Spleen (tissue), 11 donors: ENCODE measurements at regions not wholly inside any gene's neighbourhood (a gene's known extent, or its start where the extent isn't known, plus 50 kb on each side); places are given as distances from the start of the nearest gene placed in this dataset.

Source experiments
- DNase-seq: peaks from one replicate; pipeline ENCODE4 v3.0.0-alpha.2; 2020
- H3K27ac ChIP-seq, 8 donors: fragments of 200-600 bp; sonication (generic) in 7 of 8; 1 replicate in 4 of 8; 2 replicates in 4 of 8; pipeline versions ENCODE4 v1.5.0 to v1.8.0; 2016 to 2021; ENCODE audit warnings: inconsistent platforms in 4 of 8, mild to moderate bottlenecking in 4 of 8, moderate library complexity in 1 of 8
- H3K27me3 ChIP-seq, 7 donors: fragments of 200-600 bp; sonication (generic) in 6 of 7; replicated peaks in 1 of 7; 1 replicate in 4 of 7; 2 replicates in 3 of 7; pipeline versions ENCODE4 v1.5.0 to v1.8.0; 2016 to 2021; ENCODE audit warnings: inconsistent platforms in 3 of 7, mild to moderate bottlenecking in 1 of 7
- H3K36me3 ChIP-seq, 6 donors: fragments of 200-600 bp; sonication (generic) in 5 of 6; 1 replicate in 4 of 6; 2 replicates in 2 of 6; pipeline versions ENCODE4 v1.5.0 to v1.8.0; 2016 to 2021; ENCODE audit warnings: inconsistent platforms in 2 of 6
- H3K4me1 ChIP-seq, 6 donors: fragments of 200-600 bp; sonication (generic) in 5 of 6; 1 replicate in 3 of 6; 2 replicates in 3 of 6; pipeline versions ENCODE4 v1.5.0 to v1.8.0; 2016 to 2021; ENCODE audit warnings: inconsistent platforms in 3 of 6
- H3K4me3 ChIP-seq, 8 donors: fragments of 200-600 bp; sonication (generic) in 7 of 8; 1 replicate in 4 of 8; 2 replicates in 4 of 8; pipeline versions ENCODE4 v1.5.0 to v1.8.0; 2016 to 2021; ENCODE audit warnings: inconsistent platforms in 4 of 8, mild to moderate bottlenecking in 4 of 8, moderate library complexity in 2 of 8
- H3K9me3 ChIP-seq, 8 donors: fragments of 200-600 bp; sonication (generic) in 7 of 8; 1 replicate in 4 of 8; 2 replicates in 4 of 8; pipeline versions ENCODE4 v1.5.0 to v1.8.0; 2016 to 2021; ENCODE audit warnings: inconsistent platforms in 4 of 8
- POLR2A ChIP-seq, 3 donors: fragments of 450-650 bp; IDR thresholded peaks; one replicate each; pipeline ENCODE4 v1.5.1; 2017; ENCODE audit warnings: antibody characterized with exemption in 3 of 3, mild to moderate bottlenecking in 1 of 3
- POLR2AphosphoS5 ChIP-seq, 3 donors: sonication (generic); formaldehyde crosslinking; IDR thresholded peaks; one replicate each; pipeline ENCODE4 v1.5.1; 2017; ENCODE audit warnings: antibody characterized with exemption in 3 of 3
- WGBS, 5 donors: extraction: QIAGEN DNeasy Blood & Tissue Kit in 3 of 5; methylation state at CpG; one replicate each; pipeline versions ENCODE4 v1.1.5 to v1.1.7; 2013 to 2018; 5-methylcytosine and 5-hydroxymethylcytosine counted together
- intact Hi-C: fragments of 100-400 bp; cut with DNase I; formaldehyde crosslinking; loops from one replicate; pipeline ENCODE4 v1.15.0; 2023; ENCODE audit warnings: low total_unique reads
- TF ChIP-seq, protein P1 (sequence below), 11 experiments: fragments of 200-600 bp in 7 of 11; fragments of 450-650 bp in 4 of 11; sonication (generic) in 4 of 11; IDR thresholded peaks in 8 of 11; conservative IDR thresholded peaks in 3 of 11; 1 replicate in 7 of 11; 2 replicates in 4 of 11; pipeline versions ENCODE4 v1.4.0 to v1.8.0; 2016 to 2021; ENCODE audit warnings: antibody characterized with exemption in 11 of 11, inconsistent platforms in 4 of 11, mild to moderate bottlenecking in 1 of 11
- donor health status: healthy with polysubstance abuse.
- donor health status: DM: no; HTN: no; CAD: no; lungs with moderate emphysema.
- donor health status: DM: no; HTN: no; CAD: no.
- donor health status: Bipolar disorder and iron deficiency.
- donor health status: healthy.
- donor health status: DM: no; HTN: no; CAD: no.
- donor health status: DM: yes; HTN: yes; CAD: no.

DNA sequence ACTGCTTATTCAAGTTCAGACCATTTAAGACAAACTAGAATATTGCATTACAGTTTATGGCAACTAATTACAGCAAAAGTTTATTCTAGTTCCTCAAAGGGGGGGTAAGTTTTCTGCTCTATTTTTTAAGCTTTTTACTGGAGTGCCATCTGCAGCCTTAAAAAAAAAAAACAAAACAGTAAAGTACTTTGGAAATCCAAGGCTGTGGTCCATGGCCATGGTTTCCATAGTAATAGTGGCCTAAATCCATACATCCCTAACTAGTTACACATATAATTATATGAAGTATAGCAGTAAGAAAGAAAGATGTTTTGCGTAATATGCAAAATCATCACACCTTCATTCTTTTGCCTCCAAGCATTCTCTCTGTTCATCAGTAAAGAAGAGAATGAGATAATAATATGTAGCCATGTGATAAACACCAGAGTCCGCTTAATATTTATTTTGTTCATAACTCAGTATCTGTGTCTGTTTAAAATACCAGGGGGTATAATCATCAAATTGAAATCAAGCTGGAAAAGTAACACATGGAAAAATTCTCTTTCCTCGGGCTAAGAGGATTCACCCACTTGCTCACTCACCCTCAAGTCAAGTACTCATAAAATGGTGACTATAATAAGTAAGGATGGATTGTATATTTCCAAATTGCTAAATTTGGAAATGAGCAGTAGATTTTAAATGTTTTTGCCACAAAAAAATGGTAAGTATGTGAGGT, 301.1 kb upstream of the RND3 start:
- Histone ChIP-seq H3K36me3 (no peaks in the 10 kb centered on the region), H3K9me3 (peaks cover 0 to 19% (median 13%) of the 10 kb centered on the region in 8 donors), H3K4me1 (no peaks in the 10 kb centered on the region), H3K27me3 (no peaks in the 10 kb centered on the region), H3K27ac (no peak overlapping the region), H3K4me3 (no peak overlapping the region)
- intact Hi-C loops, result no loop called here
- TF ChIP-seq, protein P1, sequence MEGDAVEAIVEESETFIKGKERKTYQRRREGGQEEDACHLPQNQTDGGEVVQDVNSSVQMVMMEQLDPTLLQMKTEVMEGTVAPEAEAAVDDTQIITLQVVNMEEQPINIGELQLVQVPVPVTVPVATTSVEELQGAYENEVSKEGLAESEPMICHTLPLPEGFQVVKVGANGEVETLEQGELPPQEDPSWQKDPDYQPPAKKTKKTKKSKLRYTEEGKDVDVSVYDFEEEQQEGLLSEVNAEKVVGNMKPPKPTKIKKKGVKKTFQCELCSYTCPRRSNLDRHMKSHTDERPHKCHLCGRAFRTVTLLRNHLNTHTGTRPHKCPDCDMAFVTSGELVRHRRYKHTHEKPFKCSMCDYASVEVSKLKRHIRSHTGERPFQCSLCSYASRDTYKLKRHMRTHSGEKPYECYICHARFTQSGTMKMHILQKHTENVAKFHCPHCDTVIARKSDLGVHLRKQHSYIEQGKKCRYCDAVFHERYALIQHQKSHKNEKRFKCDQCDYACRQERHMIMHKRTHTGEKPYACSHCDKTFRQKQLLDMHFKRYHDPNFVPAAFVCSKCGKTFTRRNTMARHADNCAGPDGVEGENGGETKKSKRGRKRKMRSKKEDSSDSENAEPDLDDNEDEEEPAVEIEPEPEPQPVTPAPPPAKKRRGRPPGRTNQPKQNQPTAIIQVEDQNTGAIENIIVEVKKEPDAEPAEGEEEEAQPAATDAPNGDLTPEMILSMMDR (IDR thresholded peaks at IDR 0.05 in 8 of 11, conservative IDR thresholded peaks at IDR 0.05 in 3 of 11), result no peak
- TF ChIP-seq POLR2A (IDR thresholded peaks at IDR 0.05) (no peak), POLR2AphosphoS5 (IDR thresholded peaks at IDR 0.05) (no peak)
- DNase-seq, result no peak
- 80 to 93% (median 90%) methylated on average over 3 of the region's 3 CpGs for WGBS, 5 donors

DNA sequence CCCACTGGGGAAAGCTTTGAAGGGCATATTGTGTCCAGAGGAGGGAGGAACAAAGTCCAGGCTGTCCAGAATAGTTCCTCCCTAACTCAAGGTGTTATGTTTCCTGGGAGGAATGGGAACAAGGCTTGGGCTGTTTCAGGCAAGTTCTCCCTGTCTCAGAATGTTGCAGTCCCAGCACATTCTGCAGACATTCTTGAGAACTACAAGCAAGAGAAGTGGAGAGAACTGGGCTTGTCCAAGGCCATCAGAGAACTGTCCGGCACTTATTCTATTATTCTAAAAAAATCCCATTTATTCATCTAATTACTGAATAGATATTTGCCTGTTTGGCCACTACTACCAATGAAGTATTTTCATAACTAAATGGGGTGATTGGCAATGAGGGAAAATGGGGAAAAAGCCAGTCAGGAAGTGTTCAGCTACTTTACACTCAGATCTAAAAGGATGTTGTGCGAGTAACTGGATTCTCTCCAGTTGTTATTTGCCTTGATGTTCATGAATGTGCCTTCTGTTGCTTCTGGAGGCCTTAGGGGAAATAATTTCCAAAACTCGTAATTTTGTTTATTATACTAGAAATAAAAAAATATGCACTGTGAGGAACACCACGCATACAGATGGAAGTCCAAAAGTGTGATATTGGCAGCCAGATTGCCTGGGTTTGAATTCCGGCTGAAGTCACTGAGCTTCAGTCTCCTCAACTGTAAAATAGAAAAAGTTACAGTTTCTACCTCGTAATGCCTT, 300.1 kb upstream of the RND3 start:
- no peak for DNase-seq
- H3K4me3 ChIP-seq, result no peak overlapping the region
- WGBS, 5 donors, result 80 to 88% (median 81%) methylated on average over 6 of the region's 6 CpGs

DNA sequence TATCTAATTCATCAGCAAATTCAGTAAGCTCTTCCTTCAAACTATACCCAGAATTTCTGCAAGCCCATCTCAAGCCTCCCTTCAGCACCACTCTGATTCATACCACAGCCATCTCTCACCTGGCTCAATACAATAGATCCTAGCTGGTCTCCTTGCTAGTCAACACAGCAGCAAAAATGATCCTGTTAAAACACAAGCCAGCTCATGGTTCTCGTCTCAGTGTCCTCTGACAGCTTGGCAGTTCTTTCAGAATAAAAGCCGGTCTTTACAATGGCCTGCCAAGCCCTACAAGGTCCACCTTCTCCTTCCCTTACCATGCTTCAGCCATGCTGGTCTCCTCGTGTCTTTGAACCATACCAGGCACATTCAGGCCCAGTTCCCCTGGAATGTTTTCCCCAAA, 296.9 kb upstream of the RND3 start:
- Histone ChIP-seq H3K36me3 (no peaks in the 10 kb centered on the region), H3K9me3 (no peaks in the 10 kb centered on the region), H3K27me3 (no peaks in the 10 kb centered on the region), H3K4me3 (no peak overlapping the region), H3K27ac (no peak overlapping the region), H3K4me1 (peaks cover 0 to 3% (median 0%) of the 10 kb centered on the region in 6 donors)
- TF ChIP-seq, protein P1 (IDR thresholded peaks at IDR 0.05 in 8 of 11, conservative IDR thresholded peaks at IDR 0.05 in 3 of 11), result no peak
- TF ChIP-seq POLR2AphosphoS5 (IDR thresholded peaks at IDR 0.05) (no peak), POLR2A (IDR thresholded peaks at IDR 0.05) (no peak)
- intact Hi-C loops, result no loop called here
- no peak for DNase-seq
- 72 to 80% (median 75%) methylated on average over 3 of the region's 3 CpGs for WGBS, 5 donors

More for the DNA sequence above, 300.1 kb upstream of the RND3 start:
- peaks cover 0 to 19% (median 12%) of the 10 kb centered on the region in 8 donors for H3K9me3 ChIP-seq
- intact Hi-C loops, result no loop called here
- TF ChIP-seq, protein P1 (IDR thresholded peaks at IDR 0.05 in 8 of 11, conservative IDR thresholded peaks at IDR 0.05 in 3 of 11), result no peak
- TF ChIP-seq POLR2A (IDR thresholded peaks at IDR 0.05) (no peak), POLR2AphosphoS5 (IDR thresholded peaks at IDR 0.05) (no peak)
- no peaks in the 10 kb centered on the region for H3K4me1 ChIP-seq
- H3K27me3 ChIP-seq, result no peaks in the 10 kb centered on the region
- no peak overlapping the region for H3K27ac ChIP-seq
- H3K36me3 ChIP-seq, result no peaks in the 10 kb centered on the region

DNA sequence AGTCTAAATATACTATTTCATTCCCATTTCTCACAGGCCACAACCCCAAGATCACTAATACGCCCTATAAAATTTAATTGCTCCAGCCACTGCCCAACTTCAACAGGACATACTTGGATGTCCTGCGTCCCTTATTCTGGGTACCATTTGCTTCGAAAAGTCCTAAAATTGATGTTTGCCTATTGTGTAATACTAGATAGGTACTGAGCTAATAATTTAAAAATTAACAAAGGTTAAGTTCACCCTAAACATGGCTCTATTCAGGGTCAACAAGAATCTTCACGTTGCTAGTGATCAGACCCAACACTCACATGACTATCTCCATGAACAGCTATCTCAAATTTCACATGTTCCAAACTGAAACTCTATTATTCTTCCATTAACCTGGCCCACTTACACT, 296.4 kb upstream of the RND3 start:
- no peak for DNase-seq
- H3K36me3 ChIP-seq, result no peaks in the 10 kb centered on the region
- no peak overlapping the region for H3K4me3 ChIP-seq
- no peak overlapping the region for H3K27ac ChIP-seq
- H3K9me3 ChIP-seq, result no peaks in the 10 kb centered on the region
- H3K27me3 ChIP-seq, result no peaks in the 10 kb centered on the region
- no peak for TF ChIP-seq POLR2A (IDR thresholded peaks at IDR 0.05)
- TF ChIP-seq, protein P1 (IDR thresholded peaks at IDR 0.05 in 8 of 11, conservative IDR thresholded peaks at IDR 0.05 in 3 of 11), result no peak
- TF ChIP-seq POLR2AphosphoS5 (IDR thresholded peaks at IDR 0.05), result no peak
- intact Hi-C loops, result no loop called here
- H3K4me1 ChIP-seq, result peaks cover 0 to 8% (median 0%) of the 10 kb centered on the region in 6 donors
- 77 to 88% (median 83%) methylated on average over 4 of the region's 4 CpGs for WGBS, 5 donors
